ENCODE measurements at regions not wholly inside any gene's neighbourhood (a gene's known extent, or its start where the extent isn't known, plus 50 kb on each side); places are given as distances from the start of the nearest gene placed in this dataset.

DNA sequence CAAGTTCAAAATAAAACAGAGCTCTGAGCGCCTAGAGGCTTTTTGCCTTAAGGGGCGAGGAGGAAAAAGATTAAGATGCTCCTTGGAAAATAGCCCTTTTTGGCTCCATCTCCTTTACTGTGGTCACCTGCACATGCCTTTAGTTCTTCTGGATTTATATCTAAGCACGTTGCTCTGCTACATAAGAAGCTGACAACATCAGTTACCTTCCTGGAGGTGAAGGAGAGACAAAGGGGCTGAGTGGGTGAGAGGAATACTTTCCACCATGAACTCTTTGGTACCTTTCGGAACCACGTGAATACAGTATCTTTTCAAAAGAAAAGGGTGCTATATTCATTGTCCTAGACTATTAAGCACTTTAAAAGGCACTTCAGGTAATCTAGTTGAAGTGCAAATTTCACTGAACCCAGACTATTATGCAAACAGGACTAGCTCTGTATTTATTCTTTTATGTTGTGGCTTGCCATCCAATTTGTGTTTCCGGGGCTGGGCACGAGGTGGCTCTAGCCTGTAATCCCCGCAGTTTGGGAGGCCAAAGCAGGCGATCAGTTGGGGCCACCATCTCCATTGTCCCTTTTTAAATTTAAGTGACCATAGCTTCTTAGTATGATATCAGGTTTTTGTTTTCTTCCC lies 201.5 kb downstream of the TM9SF2 start:
- Mint-ChIP-seq H3K4me3 (ENCODE audit: unreplicated experiment) (no peak overlapping the region), H3K27ac (ENCODE audit: unreplicated experiment) (no peak overlapping the region), H3K4me1 (ENCODE audit: low read depth, unreplicated experiment) (no peaks in the 10 kb centered on the region), H3K36me3 (ENCODE audit: unreplicated experiment) (no peaks in the 10 kb centered on the region), H3K9me3 (ENCODE audit: unreplicated experiment) (no peaks in the 10 kb centered on the region), H3K27me3 (ENCODE audit: unreplicated experiment) (no peaks in the 10 kb centered on the region)
- no peak for TF ChIP-seq CTCF (IDR thresholded peaks at IDR 0.05; ENCODE audit: partially characterized antibody, unreplicated experiment)
- no peak for DNase-seq

DNA sequence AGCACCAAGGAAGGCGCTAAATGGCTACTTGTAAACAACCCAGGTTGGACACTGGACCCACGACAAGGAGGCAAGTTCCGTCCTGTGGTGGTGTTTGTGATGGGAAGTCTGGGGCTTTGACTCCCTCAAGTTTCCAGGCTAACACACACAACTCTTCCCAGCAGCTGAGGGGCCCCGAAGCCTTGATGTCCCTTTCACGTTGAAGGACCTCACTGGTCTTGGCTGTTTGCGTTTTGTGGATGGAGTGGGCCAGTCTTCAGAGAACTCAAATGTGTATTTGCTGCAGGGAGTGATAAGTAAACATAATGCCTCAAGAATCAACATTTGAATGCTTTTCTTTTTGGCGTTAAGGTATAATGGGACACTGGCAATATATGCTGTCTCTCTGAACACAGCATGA lies 199.2 kb downstream of the TM9SF2 start:
- Mint-ChIP-seq H3K4me1 (ENCODE audit: low read depth, unreplicated experiment) (no peaks in the 10 kb centered on the region), H3K27ac (ENCODE audit: unreplicated experiment) (no peak overlapping the region), H3K4me3 (ENCODE audit: unreplicated experiment) (no peak overlapping the region), H3K36me3 (ENCODE audit: unreplicated experiment) (no peaks in the 10 kb centered on the region), H3K27me3 (ENCODE audit: unreplicated experiment) (peaks cover 3% of the 10 kb centered on the region), H3K9me3 (ENCODE audit: unreplicated experiment) (no peaks in the 10 kb centered on the region)
- TF ChIP-seq CTCF (IDR thresholded peaks at IDR 0.05; ENCODE audit: partially characterized antibody, unreplicated experiment): no peak
- DNase-seq: no peak

DNA sequence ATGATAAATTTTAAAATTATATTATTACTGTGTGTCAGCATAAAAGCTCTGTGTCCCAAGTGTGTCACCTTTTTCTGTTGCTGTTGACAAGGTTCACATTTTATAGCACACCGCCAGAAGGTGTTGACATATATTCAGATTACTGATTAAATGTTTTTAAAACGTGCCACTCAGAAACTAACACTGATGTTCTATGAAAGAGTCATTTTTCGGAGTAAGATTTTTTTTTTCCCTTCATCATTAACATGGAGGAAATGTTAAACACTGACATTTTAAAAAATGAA lies 197.5 kb downstream of the TM9SF2 start:
- no peak for TF ChIP-seq CTCF (IDR thresholded peaks at IDR 0.05; ENCODE audit: partially characterized antibody, unreplicated experiment)
- no peak overlapping the region for H3K4me3 Mint-ChIP-seq (ENCODE audit: unreplicated experiment)

GRCh38 chr13:99698010-99698815 lies 196.9 kb downstream of the TM9SF2 start:
- H3K27ac Mint-ChIP-seq (ENCODE audit: unreplicated experiment): no peak overlapping the region
- H3K36me3 Mint-ChIP-seq (ENCODE audit: unreplicated experiment): no peaks in the 10 kb centered on the region
- peaks cover 15% of the 10 kb centered on the region for H3K4me1 Mint-ChIP-seq (ENCODE audit: low read depth, unreplicated experiment)
- peaks cover 8% of the 10 kb centered on the region for H3K27me3 Mint-ChIP-seq (ENCODE audit: unreplicated experiment)
- no peak for TF ChIP-seq CTCF (IDR thresholded peaks at IDR 0.05; ENCODE audit: partially characterized antibody, unreplicated experiment)
- H3K9me3 Mint-ChIP-seq (ENCODE audit: unreplicated experiment): no peaks in the 10 kb centered on the region
- DNase-seq: no peak
- H3K4me3 Mint-ChIP-seq (ENCODE audit: unreplicated experiment): no peak overlapping the region

More for the DNA sequence above, 197.5 kb downstream of the TM9SF2 start:
- Mint-ChIP-seq H3K9me3 (ENCODE audit: unreplicated experiment) (no peaks in the 10 kb centered on the region), H3K4me1 (ENCODE audit: low read depth, unreplicated experiment) (peaks cover 9% of the 10 kb centered on the region), H3K27ac (ENCODE audit: unreplicated experiment) (no peak overlapping the region), H3K36me3 (ENCODE audit: unreplicated experiment) (no peaks in the 10 kb centered on the region), H3K27me3 (ENCODE audit: unreplicated experiment) (peaks cover 8% of the 10 kb centered on the region)
- DNase-seq: no peak

GRCh38 chr13:99695857-99696256 lies 194.6 kb downstream of the TM9SF2 start:
- peaks cover 20% of the 10 kb centered on the region for H3K4me1 Mint-ChIP-seq (ENCODE audit: low read depth, unreplicated experiment)
- H3K4me3 Mint-ChIP-seq (ENCODE audit: unreplicated experiment): no peak overlapping the region
- H3K9me3 Mint-ChIP-seq (ENCODE audit: unreplicated experiment): no peaks in the 10 kb centered on the region
- no peak for TF ChIP-seq CTCF (IDR thresholded peaks at IDR 0.05; ENCODE audit: partially characterized antibody, unreplicated experiment)
- H3K36me3 Mint-ChIP-seq (ENCODE audit: unreplicated experiment): no peaks in the 10 kb centered on the region
- H3K27me3 Mint-ChIP-seq (ENCODE audit: unreplicated experiment): peaks cover 8% of the 10 kb centered on the region
- H3K27ac Mint-ChIP-seq (ENCODE audit: unreplicated experiment): no peak overlapping the region
- DNase-seq: no peak
